RWPE2 (cell line): ENCODE measurements at regions not wholly inside any gene's neighbourhood (a gene's known extent, or its start where the extent isn't known, plus 50 kb on each side); places are given as distances from the start of the nearest gene placed in this dataset.

Source experiments
- ATAC-seq: fragments of 200-7000 bp; cut with Tn5 transposase; 3 replicates; pipeline ENCODE4 v1.9.1; 2021; ENCODE audit warnings: low read depth
- DNase-seq: peaks from one replicate; pipeline ENCODE4 v3.0.0-alpha.2; 2020; ENCODE audit warnings: low spot score
- H3K27ac ChIP-seq: fragments of 450-650 bp; 2 replicates; pipeline ENCODE4 v1.5.1; 2017; ENCODE audit warnings: mild to moderate bottlenecking; ENCODE audit not compliant: poor library complexity, severe bottlenecking
- H3K27me3 ChIP-seq: fragments of 250-450 bp; sonication (Bioruptor Pico); 2 replicates; pipeline ENCODE4 v1.5.1; 2021; ENCODE audit warnings: mild to moderate bottlenecking, moderate library complexity; ENCODE audit not compliant: insufficient read depth, poor library complexity, severe bottlenecking
- H3K36me3 ChIP-seq: fragments of 250-450 bp; sonication (Bioruptor Pico); 2 replicates; pipeline ENCODE4 v1.5.1; 2020; ENCODE audit warnings: low read depth, mild to moderate bottlenecking, moderate library complexity
- H3K4me1 ChIP-seq: fragments of 250-450 bp; sonication (Bioruptor Pico); 2 replicates; pipeline ENCODE4 v1.5.1; 2021; ENCODE audit warnings: mild to moderate bottlenecking, moderate library complexity; ENCODE audit not compliant: insufficient read depth, poor library complexity, severe bottlenecking
- H3K4me3 ChIP-seq: fragments of 250-450 bp; sonication (Bioruptor Pico); 2 replicates; pipeline ENCODE4 v1.5.1; 2021; ENCODE audit warnings: mild to moderate bottlenecking, moderate library complexity; ENCODE audit not compliant: severe bottlenecking
- H3K9me3 ChIP-seq: fragments of 250-450 bp; sonication (Bioruptor Pico); 2 replicates; pipeline ENCODE4 v1.5.1; 2021; ENCODE audit warnings: mild to moderate bottlenecking, moderate library complexity; ENCODE audit not compliant: severe bottlenecking
- CTCF ChIP-seq: fragments of 450-650 bp; IDR thresholded peaks from one replicate; pipeline ENCODE4 v1.5.1; 2017; ENCODE audit warnings: mild to moderate bottlenecking, moderate library complexity; ENCODE audit not compliant: poor library complexity, severe bottlenecking

- TF ChIP-seq CTCF: no peak
Observed at GRCh38 chr1:201691716-201692554, 137.0 kb upstream of the IPO9 start.

GRCh38 chr1:201692555-201693394 is 136.2 kb upstream of the IPO9 start:
- Histone ChIP-seq H3K27ac (no peak overlapping the region), H3K4me3 (no peak overlapping the region), H3K4me1 (peaks cover 3% of the 10 kb centered on the region), H3K36me3 (no peaks in the 10 kb centered on the region), H3K9me3 (no peaks in the 10 kb centered on the region), H3K27me3 (no peaks in the 10 kb centered on the region)
- TF ChIP-seq CTCF: no peak
- no peak for DNase-seq
- ATAC-seq: no peak

More at GRCh38 chr1:201691716-201692554, 137.0 kb upstream of the IPO9 start:
- ATAC-seq: no peak
- Histone ChIP-seq H3K4me1 (peaks cover 3% of the 10 kb centered on the region), H3K4me3 (no peak overlapping the region), H3K9me3 (no peaks in the 10 kb centered on the region), H3K27ac (no peak overlapping the region), H3K36me3 (no peaks in the 10 kb centered on the region), H3K27me3 (no peaks in the 10 kb centered on the region)
- no peak for DNase-seq

- no peak for TF ChIP-seq CTCF
- peaks cover 3% of the 10 kb centered on the region for H3K4me1 ChIP-seq
- no peak overlapping the region for H3K27ac ChIP-seq
- H3K36me3 ChIP-seq: no peaks in the 10 kb centered on the region
- H3K27me3 ChIP-seq: no peaks in the 10 kb centered on the region
- H3K9me3 ChIP-seq: no peaks in the 10 kb centered on the region
- no peak overlapping the region for H3K4me3 ChIP-seq
- DNase-seq (no peak), ATAC-seq (no peak)
Observed at GRCh38 chr1:201693890-201694607, 134.9 kb upstream of the IPO9 start.

GRCh38 chr1:201694608-201695335 is 134.2 kb upstream of the IPO9 start:
- ATAC-seq: no peak
- Histone ChIP-seq H3K27ac (no peak overlapping the region), H3K4me1 (peaks cover 3% of the 10 kb centered on the region), H3K4me3 (no peak overlapping the region), H3K9me3 (no peaks in the 10 kb centered on the region), H3K36me3 (no peaks in the 10 kb centered on the region), H3K27me3 (no peaks in the 10 kb centered on the region)
- TF ChIP-seq CTCF: no peak
- no peak for DNase-seq
